ENCODE measurements at regions not wholly inside any gene's neighbourhood (a gene's known extent, or its start where the extent isn't known, plus 50 kb on each side); places are given as distances from the start of the nearest gene placed in this dataset.

DNA sequence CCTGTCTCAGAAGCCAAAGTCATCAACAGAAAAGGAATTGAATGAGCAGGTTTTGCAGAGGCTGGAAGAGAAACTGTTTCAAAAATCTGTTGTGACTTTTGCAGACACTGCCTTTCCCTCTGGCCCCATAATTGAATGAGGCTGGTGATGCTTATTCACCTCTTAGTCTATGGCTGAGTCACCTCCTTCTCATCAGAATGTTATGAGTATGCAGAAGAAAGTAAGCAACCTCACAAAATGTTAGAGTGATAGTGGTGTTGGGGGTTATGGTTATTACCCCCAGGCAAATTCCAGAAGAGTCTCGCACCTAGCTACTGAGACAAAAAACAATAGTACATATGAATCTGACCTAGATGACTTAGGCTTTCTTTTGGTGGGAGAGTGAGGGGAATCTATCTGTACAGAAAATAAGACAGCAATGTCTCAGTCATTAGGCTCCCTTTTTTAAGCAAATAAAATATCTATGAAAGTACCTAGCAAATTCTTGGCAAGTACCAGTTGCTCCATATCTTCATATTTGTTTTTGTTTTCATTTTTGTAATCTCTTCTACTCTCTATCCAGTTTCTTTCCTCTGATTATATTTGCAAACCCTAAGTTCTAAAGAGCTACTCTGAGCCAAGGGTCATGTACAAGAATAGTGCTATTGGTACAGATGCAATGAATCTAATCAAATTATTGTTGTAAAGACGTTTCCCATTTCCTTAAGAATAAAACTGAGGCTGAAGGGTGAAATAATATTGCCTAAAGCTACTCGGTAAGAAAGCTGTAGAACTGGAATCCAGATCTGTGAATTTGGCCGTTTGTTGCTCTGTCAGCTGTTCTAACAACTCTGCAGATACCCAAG, 498.1 kb upstream of the TNC start:
- Histone ChIP-seq H3K9me3 (ENCODE audit: control insufficient read depth, insufficient read depth, low read length) (no peaks in the 10 kb centered on the region), H3K27me3 (ENCODE audit: control insufficient read depth, insufficient read depth, low read length) (no peaks in the 10 kb centered on the region), H3K36me3 (ENCODE audit: control insufficient read depth, insufficient read depth, low read length) (no peaks in the 10 kb centered on the region), H3K9ac (ENCODE audit: low read depth, low read length) (no peak overlapping the region), H3K27ac (ENCODE audit: low read depth, low read length) (no peak overlapping the region), H3K4me1 (ENCODE audit: control insufficient read depth, insufficient read depth, low read length) (no peaks in the 10 kb centered on the region), H3K4me3 (ENCODE audit: low read depth, low read length) (no peak overlapping the region)

DNA sequence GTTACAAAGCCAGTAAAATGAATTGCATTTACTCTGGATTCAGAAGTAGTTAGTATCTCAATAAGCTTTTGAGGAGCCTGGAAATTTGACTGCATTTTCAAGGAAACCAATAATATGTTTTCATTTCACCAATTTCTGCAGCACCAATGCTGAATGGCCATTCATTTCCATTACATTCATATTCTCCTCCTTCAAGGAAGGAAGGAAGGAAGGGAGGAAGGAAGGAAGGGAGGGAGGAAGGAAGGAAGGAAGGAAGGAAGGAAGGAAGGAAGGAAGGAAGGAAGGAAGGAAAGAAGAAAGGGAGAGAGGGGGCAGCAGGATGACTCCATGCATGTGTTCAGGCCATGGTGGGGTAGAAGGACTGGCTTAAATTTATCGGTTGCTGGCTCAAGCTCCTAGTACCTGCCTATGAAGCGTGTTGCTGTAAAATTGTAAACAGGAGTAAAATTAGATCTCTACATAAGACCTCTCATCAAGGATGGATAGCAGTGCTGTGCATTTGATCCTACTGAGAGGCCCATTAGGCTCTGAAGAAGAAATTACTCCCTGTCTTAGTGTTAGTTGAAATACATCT, 498.8 kb upstream of the TNC start:
- Histone ChIP-seq H3K9me3 (ENCODE audit: control insufficient read depth, insufficient read depth, low read length) (no peaks in the 10 kb centered on the region), H3K36me3 (ENCODE audit: control insufficient read depth, insufficient read depth, low read length) (no peaks in the 10 kb centered on the region), H3K4me3 (ENCODE audit: low read depth, low read length) (no peak overlapping the region), H3K27ac (ENCODE audit: low read depth, low read length) (no peak overlapping the region), H3K4me1 (ENCODE audit: control insufficient read depth, insufficient read depth, low read length) (no peaks in the 10 kb centered on the region), H3K27me3 (ENCODE audit: control insufficient read depth, insufficient read depth, low read length) (no peaks in the 10 kb centered on the region), H3K9ac (ENCODE audit: low read depth, low read length) (no peak overlapping the region)

DNA sequence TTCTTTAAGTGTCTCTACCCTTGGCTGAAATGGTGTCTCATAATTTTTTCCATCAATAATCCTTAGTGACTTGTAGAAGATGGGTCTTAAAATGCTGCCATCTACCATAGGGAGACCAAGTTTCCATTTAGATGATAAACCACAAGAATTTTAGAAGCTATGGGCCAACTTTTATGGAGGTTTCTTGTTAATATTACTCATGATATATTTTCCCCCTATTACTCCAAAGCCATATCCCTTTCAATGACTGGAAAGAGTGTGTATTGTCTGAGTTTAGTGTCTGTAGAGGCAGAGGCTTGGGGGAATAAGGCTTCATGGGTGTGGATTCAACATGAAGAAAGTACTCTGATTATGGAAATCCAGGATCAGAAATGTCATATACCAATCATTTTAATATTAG, 507.3 kb upstream of the TNC start:
- H3K4me3 ChIP-seq (ENCODE audit: low read depth, low read length): no peak overlapping the region
- peaks cover 3% of the 10 kb centered on the region for H3K4me1 ChIP-seq (ENCODE audit: control insufficient read depth, insufficient read depth, low read length)
- no peaks in the 10 kb centered on the region for H3K27me3 ChIP-seq (ENCODE audit: control insufficient read depth, insufficient read depth, low read length)
- H3K27ac ChIP-seq (ENCODE audit: low read depth, low read length): no peak overlapping the region
- no peaks in the 10 kb centered on the region for H3K9me3 ChIP-seq (ENCODE audit: control insufficient read depth, insufficient read depth, low read length)
- no peak overlapping the region for H3K9ac ChIP-seq (ENCODE audit: low read depth, low read length)
- H3K36me3 ChIP-seq (ENCODE audit: control insufficient read depth, insufficient read depth, low read length): no peaks in the 10 kb centered on the region

DNA sequence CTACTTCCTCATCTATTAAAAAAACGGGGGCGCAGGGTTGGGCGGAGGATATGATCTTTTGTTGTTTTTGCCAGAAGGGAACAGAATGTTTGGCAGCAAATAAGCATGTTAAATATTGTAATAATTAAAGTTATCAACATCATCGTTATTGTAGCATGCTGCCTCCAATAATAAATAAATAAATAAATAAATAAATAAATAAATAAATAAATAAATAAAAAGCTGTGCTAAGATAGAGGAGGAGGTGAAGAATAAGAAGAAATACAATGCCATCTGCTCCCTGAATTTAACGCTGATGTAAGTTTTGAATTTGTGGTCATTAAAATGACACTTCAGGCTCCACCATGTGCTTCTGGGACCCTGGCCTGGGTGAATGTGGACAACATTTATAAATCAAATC, 508.0 kb upstream of the TNC start:
- no peaks in the 10 kb centered on the region for H3K9me3 ChIP-seq (ENCODE audit: control insufficient read depth, insufficient read depth, low read length)

DNA sequence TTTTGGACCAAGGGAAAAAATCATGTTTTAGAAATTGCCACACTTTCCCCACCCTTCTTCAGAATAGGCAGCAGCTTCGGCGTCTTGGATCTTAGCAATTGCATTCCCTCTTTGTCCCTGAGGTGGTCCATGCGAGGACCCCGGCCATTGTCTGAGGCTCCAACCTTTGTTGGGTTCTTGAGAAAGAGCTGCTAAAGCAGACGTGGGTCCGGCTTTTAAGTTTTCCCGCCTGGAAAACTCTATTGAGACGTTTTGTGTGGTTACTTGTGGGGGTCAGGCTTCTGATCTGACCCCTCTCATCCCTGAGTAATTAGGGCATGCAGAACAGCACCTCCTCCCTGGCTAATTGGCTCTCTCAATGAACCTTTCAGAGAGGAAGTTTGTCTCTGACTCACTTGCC, 509.6 kb upstream of the TNC start:
- Histone ChIP-seq H3K4me3 (ENCODE audit: low read depth, low read length) (no peak overlapping the region), H3K27ac (ENCODE audit: low read depth, low read length) (no peak overlapping the region), H3K9me3 (ENCODE audit: control insufficient read depth, insufficient read depth, low read length) (no peaks in the 10 kb centered on the region)

More for the DNA sequence above, 508.0 kb upstream of the TNC start:
- Histone ChIP-seq H3K36me3 (ENCODE audit: control insufficient read depth, insufficient read depth, low read length) (no peaks in the 10 kb centered on the region), H3K4me3 (ENCODE audit: low read depth, low read length) (no peak overlapping the region), H3K4me1 (ENCODE audit: control insufficient read depth, insufficient read depth, low read length) (peaks cover 6% of the 10 kb centered on the region), H3K27ac (ENCODE audit: low read depth, low read length) (no peak overlapping the region), H3K27me3 (ENCODE audit: control insufficient read depth, insufficient read depth, low read length) (no peaks in the 10 kb centered on the region), H3K9ac (ENCODE audit: low read depth, low read length) (no peak overlapping the region)

DNA sequence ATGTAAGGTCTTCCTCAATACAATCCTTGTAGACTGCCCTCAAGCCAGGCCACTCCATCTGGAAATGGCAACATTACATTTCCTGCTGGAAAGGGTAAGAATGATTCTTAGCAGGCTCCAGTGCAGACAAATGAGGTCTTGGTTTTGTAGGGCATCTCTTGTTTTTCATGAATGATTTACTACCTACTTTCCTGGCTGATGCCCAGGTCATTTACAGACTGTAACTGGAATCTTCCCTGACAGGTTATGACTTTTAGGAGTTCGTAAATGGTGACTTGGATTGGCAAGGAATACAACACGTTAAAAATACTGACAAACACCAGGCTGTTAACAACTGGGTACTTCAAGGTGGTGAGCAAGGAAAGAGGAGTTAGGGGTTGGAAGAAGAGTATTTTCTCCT, 510.5 kb upstream of the TNC start:
- no peak overlapping the region for H3K9ac ChIP-seq (ENCODE audit: low read depth, low read length)
- no peaks in the 10 kb centered on the region for H3K36me3 ChIP-seq (ENCODE audit: control insufficient read depth, insufficient read depth, low read length)
- H3K4me1 ChIP-seq (ENCODE audit: control insufficient read depth, insufficient read depth, low read length): peaks cover 6% of the 10 kb centered on the region
- H3K4me3 ChIP-seq (ENCODE audit: low read depth, low read length): no peak overlapping the region
- no peak overlapping the region for H3K27ac ChIP-seq (ENCODE audit: low read depth, low read length)
- H3K9me3 ChIP-seq (ENCODE audit: control insufficient read depth, insufficient read depth, low read length): no peaks in the 10 kb centered on the region
- H3K27me3 ChIP-seq (ENCODE audit: control insufficient read depth, insufficient read depth, low read length): no peaks in the 10 kb centered on the region

More for the DNA sequence above, 509.6 kb upstream of the TNC start:
- Histone ChIP-seq H3K36me3 (ENCODE audit: control insufficient read depth, insufficient read depth, low read length) (no peaks in the 10 kb centered on the region), H3K4me1 (ENCODE audit: control insufficient read depth, insufficient read depth, low read length) (peaks cover 6% of the 10 kb centered on the region), H3K27me3 (ENCODE audit: control insufficient read depth, insufficient read depth, low read length) (no peaks in the 10 kb centered on the region), H3K9ac (ENCODE audit: low read depth, low read length) (no peak overlapping the region)

DNA sequence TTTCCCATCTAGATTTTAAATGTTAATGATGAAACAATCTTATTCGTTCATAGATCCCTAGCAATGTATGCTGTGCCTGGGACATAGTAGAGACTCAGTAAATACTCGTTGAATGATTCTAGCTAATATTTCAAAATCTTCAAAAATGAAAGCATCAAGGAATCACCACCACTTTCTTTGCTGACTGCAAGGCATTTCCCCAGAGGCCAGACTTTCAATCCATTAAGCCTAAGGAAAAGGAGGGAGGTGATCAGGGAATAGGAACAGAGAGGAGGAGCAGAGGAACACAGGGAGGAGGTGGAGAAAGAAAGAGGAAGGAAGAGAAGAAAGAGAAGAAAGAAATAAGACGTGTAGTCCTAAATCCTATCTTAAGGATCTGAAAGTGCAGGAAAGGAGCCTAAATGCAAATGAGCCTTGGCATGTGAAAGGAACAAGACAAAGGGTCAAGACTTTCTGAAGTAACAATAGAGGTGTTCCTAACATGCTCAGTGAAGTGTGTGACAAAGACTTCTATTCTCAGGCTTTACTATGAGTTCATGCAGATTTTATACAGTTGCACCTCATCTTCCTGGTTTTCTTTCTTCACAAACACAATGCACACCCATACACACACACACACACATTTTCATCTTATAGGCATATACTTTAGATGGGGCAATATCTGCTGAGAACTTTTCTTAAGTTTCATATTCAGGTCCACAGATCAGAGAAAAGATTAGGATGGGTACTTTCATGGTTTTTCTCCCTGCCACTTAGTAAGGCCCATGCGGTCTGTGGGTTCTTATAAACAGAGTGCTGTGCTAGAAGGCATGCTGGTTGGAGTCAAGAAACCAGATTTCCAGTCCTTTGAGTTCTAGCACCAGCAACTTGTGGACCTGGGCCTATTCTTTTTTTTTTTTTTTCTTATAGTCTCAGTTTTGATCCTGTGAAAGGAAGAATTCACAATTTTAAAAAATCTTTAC, 512.2 kb upstream of the TNC start:
- Histone ChIP-seq H3K36me3 (ENCODE audit: control insufficient read depth, insufficient read depth, low read length) (no peaks in the 10 kb centered on the region), H3K4me1 (ENCODE audit: control insufficient read depth, insufficient read depth, low read length) (peaks cover 6% of the 10 kb centered on the region), H3K27ac (ENCODE audit: low read depth, low read length) (no peak overlapping the region), H3K9me3 (ENCODE audit: control insufficient read depth, insufficient read depth, low read length) (no peaks in the 10 kb centered on the region), H3K27me3 (ENCODE audit: control insufficient read depth, insufficient read depth, low read length) (no peaks in the 10 kb centered on the region), H3K4me3 (ENCODE audit: low read depth, low read length) (no peak overlapping the region), H3K9ac (ENCODE audit: low read depth, low read length) (no peak overlapping the region)

DNA sequence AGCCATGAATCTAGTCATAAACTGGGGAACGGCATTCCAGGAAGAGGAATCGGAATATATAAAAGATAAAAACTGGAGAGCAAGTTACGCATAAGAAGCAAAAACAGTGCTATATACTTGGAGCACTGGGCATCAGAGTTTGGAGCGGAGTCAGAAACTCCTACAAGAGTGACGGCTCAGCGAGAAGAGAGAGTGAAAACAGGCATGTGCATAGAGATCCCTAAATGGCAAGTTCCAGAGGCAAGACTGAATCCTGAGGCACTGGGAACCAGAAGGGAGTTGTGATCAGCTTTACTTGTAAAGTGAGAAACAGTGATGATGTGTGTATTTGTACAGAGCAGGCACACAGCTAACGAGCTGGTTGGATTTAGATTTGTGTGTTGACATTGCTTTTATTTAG, 514.4 kb upstream of the TNC start:
- Histone ChIP-seq H3K27ac (ENCODE audit: low read depth, low read length) (no peak overlapping the region), H3K36me3 (ENCODE audit: control insufficient read depth, insufficient read depth, low read length) (no peaks in the 10 kb centered on the region), H3K9me3 (ENCODE audit: control insufficient read depth, insufficient read depth, low read length) (no peaks in the 10 kb centered on the region), H3K27me3 (ENCODE audit: control insufficient read depth, insufficient read depth, low read length) (no peaks in the 10 kb centered on the region), H3K4me1 (ENCODE audit: control insufficient read depth, insufficient read depth, low read length) (peaks cover 6% of the 10 kb centered on the region), H3K9ac (ENCODE audit: low read depth, low read length) (no peak overlapping the region), H3K4me3 (ENCODE audit: low read depth, low read length) (no peak overlapping the region)

DNA sequence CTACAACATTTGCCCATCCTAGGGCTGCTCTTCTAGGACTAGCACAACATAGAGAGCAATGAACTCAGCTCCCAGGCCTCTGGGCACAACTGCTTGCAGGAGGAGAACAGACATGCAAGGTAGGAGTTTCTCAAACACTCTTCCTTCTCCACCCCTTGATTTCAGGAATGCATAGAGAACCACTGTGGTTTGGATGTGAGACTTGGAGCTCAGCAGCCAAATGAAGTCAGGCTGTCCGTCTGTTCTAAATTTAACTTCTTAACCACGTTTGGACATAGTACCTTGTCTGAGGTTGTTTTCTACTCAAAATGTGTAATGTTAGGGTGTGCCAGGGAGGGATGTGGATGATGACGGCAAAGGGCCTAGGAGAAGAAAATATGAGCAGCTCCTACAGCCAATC, 515.1 kb upstream of the TNC start:
- no peaks in the 10 kb centered on the region for H3K9me3 ChIP-seq (ENCODE audit: control insufficient read depth, insufficient read depth, low read length)
- H3K27me3 ChIP-seq (ENCODE audit: control insufficient read depth, insufficient read depth, low read length): no peaks in the 10 kb centered on the region
- no peak overlapping the region for H3K9ac ChIP-seq (ENCODE audit: low read depth, low read length)
- H3K4me3 ChIP-seq (ENCODE audit: low read depth, low read length): no peak overlapping the region
- H3K36me3 ChIP-seq (ENCODE audit: control insufficient read depth, insufficient read depth, low read length): no peaks in the 10 kb centered on the region
- H3K27ac ChIP-seq (ENCODE audit: low read depth, low read length): no peak overlapping the region
- H3K4me1 ChIP-seq (ENCODE audit: control insufficient read depth, insufficient read depth, low read length): peaks cover 6% of the 10 kb centered on the region

DNA sequence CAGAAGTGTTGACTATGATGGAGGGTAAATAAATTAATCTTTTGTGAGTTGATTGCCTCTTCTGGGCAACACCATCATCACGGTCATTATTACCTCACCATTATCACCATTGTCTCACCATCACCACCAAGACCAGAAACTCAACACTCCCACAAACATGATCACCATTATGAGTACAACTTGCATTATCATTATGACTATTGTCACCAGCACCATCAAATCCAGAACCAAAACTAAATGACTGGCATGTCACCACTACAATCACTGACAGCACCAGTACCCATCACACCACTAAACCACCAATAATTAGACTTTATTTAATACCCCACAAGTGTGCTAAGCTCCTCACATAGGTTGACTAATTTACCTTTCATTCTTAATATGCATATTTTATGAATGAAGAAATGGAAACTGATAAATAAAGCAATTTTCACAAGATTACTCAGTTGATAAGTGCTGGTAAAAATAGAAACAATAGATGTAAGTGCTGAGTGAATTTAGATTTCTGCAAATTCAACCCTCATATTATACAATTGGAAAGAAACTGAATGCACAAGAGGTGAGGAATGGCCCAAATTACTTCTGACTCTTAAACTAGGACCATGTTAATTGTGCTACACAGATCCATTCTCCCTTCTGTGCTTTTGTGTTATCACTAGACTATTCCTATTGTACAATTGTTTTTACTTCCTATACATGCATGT, 517.8 kb upstream of the PAPPA start:
- H3K27ac ChIP-seq (ENCODE audit: low read depth, low read length): no peak overlapping the region
- no peaks in the 10 kb centered on the region for H3K9me3 ChIP-seq (ENCODE audit: control insufficient read depth, insufficient read depth, low read length)
- no peak overlapping the region for H3K9ac ChIP-seq (ENCODE audit: low read depth, low read length)
- H3K4me1 ChIP-seq (ENCODE audit: control insufficient read depth, insufficient read depth, low read length): no peaks in the 10 kb centered on the region
- no peaks in the 10 kb centered on the region for H3K36me3 ChIP-seq (ENCODE audit: control insufficient read depth, insufficient read depth, low read length)
- H3K27me3 ChIP-seq (ENCODE audit: control insufficient read depth, insufficient read depth, low read length): no peaks in the 10 kb centered on the region
- no peak overlapping the region for H3K4me3 ChIP-seq (ENCODE audit: low read depth, low read length)

Data from HUES48 (cell line).